HCT116 (cell line): ENCODE measurements at regions not wholly inside any gene's neighbourhood (a gene's known extent, or its start where the extent isn't known, plus 50 kb on each side); places are given as distances from the start of the nearest gene placed in this dataset.

Source experiments
- ATAC-seq: fragments of 200-7000 bp; cut with Tn5 transposase; 2 replicates; pipeline ENCODE4 v1.9.1; 2020; ENCODE audit warnings: mild to moderate bottlenecking, moderate library complexity
- BruUV-seq: library from RNA; stranded (reverse); fragments of 400-500 nt; replicated peaks from 2 replicates; lab custom pipeline; 2021; lab: Mats Ljungman, UMichigan
- CTCF ChIA-PET: fragments of 300-600 bp; sonication (Branson Sonifier 250); formaldehyde crosslinking; loops from one replicate; lab custom pipeline; 2021; ENCODE audit warnings: antibody characterized with exemption; lab: Charles Lee
- POLR2A ChIA-PET: fragments of 300-600, 350-600 bp; sonication (Branson Sonifier 250); formaldehyde crosslinking; loops from one replicate; lab custom pipeline; 2021; ENCODE audit warnings: antibody characterized with exemption; lab: Charles Lee
- RAD21 ChIA-PET, 2 experiments: fragments of 300-600 bp; sonication (Branson Sonifier 250); formaldehyde crosslinking; loops; one replicate each; lab custom pipeline; 2023; ENCODE audit warnings: low total read pairs in 2 of 2; ENCODE audit not compliant: uncharacterized antibody in 2 of 2, unreplicated experiment in 2 of 2, low non-redundant PET in 1 of 2; lab: Charles Lee
- DNase-seq: peaks from one replicate; pipeline ENCODE4 v3.0.0-alpha.2; 2010; ENCODE audit warnings: low read depth, low spot score
- H2AFZ ChIP-seq: fragments of 200-600 bp; shearing (Covaris generic), sonication (generic); 2 replicates; pipeline ENCODE4 v1.6.1; 2017; ENCODE audit warnings: low read depth, mixed run types, mixed read lengths, antibody characterized with exemption, low read length; ENCODE audit not compliant: poor library complexity, severe bottlenecking
- H3K27ac ChIP-seq: 2 replicates; pipeline ENCODE4 v1.5.1; 2012; ENCODE audit warnings: low read depth, low read length
- H3K27me3 ChIP-seq: fragments of 200-600 bp; sonication (generic); 2 replicates; pipeline ENCODE4 v1.6.1; 2016; ENCODE audit warnings: mixed run types, low read length, mixed read lengths; ENCODE audit not compliant: insufficient read depth
- H3K36me3 ChIP-seq, 2 experiments: fragments of 200-500 bp in 1 of 2; fragments of 200-600 bp in 1 of 2; sonication (Bioruptor generic) in 1 of 2; sonication (generic) in 1 of 2; 2 replicates each; pipeline versions ENCODE4 v1.5.1 to v1.6.1; 2014 to 2016; ENCODE audit warnings: low read length in 2 of 2, inconsistent platforms in 1 of 2, mixed read lengths in 1 of 2, mixed run types in 1 of 2; ENCODE audit not compliant: insufficient read depth in 2 of 2, control insufficient read depth in 1 of 2
- H3K4me1 ChIP-seq, 2 experiments: fragments of 200-600 bp in 1 of 2; sonication (generic) in 1 of 2; 2 replicates each; pipeline versions ENCODE4 v1.5.1 to v1.6.1; 2012 to 2017; ENCODE audit warnings: low read length in 2 of 2, inconsistent platforms in 1 of 2, mild to moderate bottlenecking in 1 of 2, mixed read lengths in 1 of 2, mixed run types in 1 of 2, moderate library complexity in 1 of 2; ENCODE audit not compliant: insufficient read depth in 2 of 2, control insufficient read depth in 1 of 2
- H3K4me2 ChIP-seq: fragments of 200-600 bp; sonication (generic); 2 replicates; pipeline ENCODE4 v1.6.1; 2017; ENCODE audit warnings: mixed run types, low read length, mixed read lengths
- H3K4me3 ChIP-seq, 2 experiments: fragments of 200-600 bp in 1 of 2; sonication (generic) in 1 of 2; replicated peaks in 1 of 2; 2 replicates each; pipeline ENCODE4 v1.5.1; 2011 to 2016; ENCODE audit warnings: low read length in 2 of 2, control low read depth in 1 of 2, low read depth in 1 of 2, mild to moderate bottlenecking in 1 of 2, mixed read lengths in 1 of 2, mixed run types in 1 of 2
- H3K79me2 ChIP-seq: fragments of 200-600 bp; sonication (generic); 2 replicates; pipeline ENCODE4 v1.6.1; 2017; ENCODE audit warnings: mild to moderate bottlenecking, mixed run types, low read length, moderate library complexity, mixed read lengths; ENCODE audit not compliant: insufficient read depth
- H3K9ac ChIP-seq: fragments of 200-600 bp; sonication (generic); 2 replicates; pipeline ENCODE4 v1.6.1; 2016; ENCODE audit warnings: low read length, mixed read lengths
- H3K9me2 ChIP-seq: fragments of 200-600 bp; sonication (generic), shearing (Covaris generic); 2 replicates; pipeline ENCODE4 v1.6.1; 2017; ENCODE audit warnings: mixed run types, mild to moderate bottlenecking, moderate library complexity; ENCODE audit not compliant: insufficient read depth
- H3K9me3 ChIP-seq, 2 experiments: fragments of 200-500 bp in 1 of 2; fragments of 200-600 bp in 1 of 2; sonication (Bioruptor generic) in 1 of 2; sonication (generic) in 1 of 2; 2 replicates each; pipeline ENCODE4 v1.6.1; 2014 to 2017; ENCODE audit warnings: low read length in 2 of 2, mixed read lengths in 2 of 2, inconsistent platforms in 1 of 2, low read depth in 1 of 2, mild to moderate bottlenecking in 1 of 2, mixed run types in 1 of 2, moderate library complexity in 1 of 2; ENCODE audit not compliant: control insufficient read depth in 1 of 2, insufficient read depth in 1 of 2
- H4K20me1 ChIP-seq: fragments of 200-600 bp; sonication (generic), shearing (Covaris generic); 2 replicates; pipeline ENCODE4 v1.6.1; 2017; ENCODE audit warnings: mixed run types, mild to moderate bottlenecking, moderate library complexity; ENCODE audit not compliant: insufficient read depth
- ATF3 ChIP-seq: IDR thresholded peaks from 2 replicates; pipeline ENCODE4 v1.6.1; 2012
- CEBPB ChIP-seq: IDR thresholded peaks from 2 replicates; pipeline ENCODE4 v1.6.1; 2012; ENCODE audit warnings: low read depth
- EZH2 ChIP-seq: fragments of 200-600 bp; sonication (generic); IDR thresholded peaks from 2 replicates; pipeline ENCODE4 v1.6.1; 2017; ENCODE audit warnings: antibody characterized with exemption, mixed run types
- MAX ChIP-seq: IDR thresholded peaks from 2 replicates; pipeline ENCODE4 v1.6.1; 2012
- POLR2AphosphoS5 ChIP-seq: IDR thresholded peaks from 2 replicates; pipeline ENCODE4 v1.6.1; 2011; ENCODE audit warnings: mild to moderate bottlenecking, low read depth, low read length, moderate library complexity
- REST ChIP-seq: IDR thresholded peaks from 2 replicates; pipeline ENCODE4 v1.6.1; 2012; ENCODE audit warnings: low read depth
- SIN3A ChIP-seq: IDR thresholded peaks from 2 replicates; pipeline ENCODE4 v1.6.1; 2012; ENCODE audit warnings: low read depth
- SP1 ChIP-seq: IDR thresholded peaks from 2 replicates; pipeline ENCODE4 v1.6.1; 2012; ENCODE audit warnings: low read depth
- SRF ChIP-seq: IDR thresholded peaks from 2 replicates; pipeline ENCODE4 v1.6.1; 2012; ENCODE audit warnings: low read depth
- YY1 ChIP-seq: IDR thresholded peaks from 2 replicates; pipeline ENCODE4 v1.6.1; 2011; ENCODE audit warnings: low read length, low read depth, moderate library complexity, mild to moderate bottlenecking; ENCODE audit not compliant: insufficient replicate concordance; ENCODE audit errors: extremely low read depth
- ZBTB33 ChIP-seq: IDR thresholded peaks from 2 replicates; pipeline ENCODE4 v1.6.1; 2011; ENCODE audit warnings: mild to moderate bottlenecking, low read length, moderate library complexity; ENCODE audit not compliant: insufficient replicate concordance; ENCODE audit errors: extremely low read depth
- ZNF274 ChIP-seq: fragments of 200-500 bp; sonication (Bioruptor generic); IDR thresholded peaks from 2 replicates; pipeline ENCODE4 v1.6.1; 2014; ENCODE audit warnings: mild to moderate bottlenecking, low read depth, low read length, inconsistent platforms
- intact Hi-C: fragments of 100-400 bp; cut with micrococcal nuclease; formaldehyde crosslinking; loops from 2 replicates; pipeline ENCODE4 v1.10.0; 2022

GRCh38 chr4:177220376-177220775 lies 89.3 kb upstream of the NEIL3 start:
- H3K4me3 ChIP-seq = no peak overlapping the region
- no peak overlapping the region for H3K9ac ChIP-seq
- ATAC-seq = no peak
- no peak overlapping the region for H3K27ac ChIP-seq
- H3K36me3 ChIP-seq = no peaks in the 10 kb centered on the region
- no peaks in the 10 kb centered on the region for H3K27me3 ChIP-seq
- H3K79me2 ChIP-seq = no peaks in the 10 kb centered on the region
- ChIA-PET CTCF (no interaction called here), POLR2A (no interaction called here), RAD21 (no interaction called here)
- no peaks in the 10 kb centered on the region for H3K4me1 ChIP-seq
- intact Hi-C loops = no loop called here
- DNase-seq = no peak
- H3K9me2 ChIP-seq = 0 out of 2 replicates have a peak, but pooled peaks cover 4% of the 10 kb centered on the region
- no peaks in the 10 kb centered on the region for H3K9me3 ChIP-seq
- no peaks in the 10 kb centered on the region for H4K20me1 ChIP-seq
- no TSS peak for BruUV-seq
- TF ChIP-seq SRF = no peak
- TF ChIP-seq CEBPB = no peak
- H3K4me2 ChIP-seq = no peak overlapping the region
- no peak overlapping the region for H2AFZ ChIP-seq

- 0 out of 2 replicates have a peak, but pooled peaks cover 4% of the 10 kb centered on the region for H3K9me2 ChIP-seq
- H2AFZ ChIP-seq = no peak overlapping the region
- POLR2A ChIA-PET = no interaction called here
- RAD21 ChIA-PET = no interaction called here
- H3K27ac ChIP-seq = no peak overlapping the region
- ATAC-seq = no peak
- H4K20me1 ChIP-seq = no peaks in the 10 kb centered on the region
- H3K9me3 ChIP-seq = no peaks in the 10 kb centered on the region
- H3K4me3 ChIP-seq = no peak overlapping the region
- intact Hi-C loops = no loop called here
- no peak for TF ChIP-seq ATF3
- no peak for TF ChIP-seq ZBTB33
- no peak for TF ChIP-seq SRF
- no peak for TF ChIP-seq REST
- TF ChIP-seq SP1 = no peak
- no peak for TF ChIP-seq EZH2
- no peak for TF ChIP-seq POLR2AphosphoS5
- TF ChIP-seq ZNF274 = no peak
- TF ChIP-seq YY1 = no peak
- TF ChIP-seq MAX = no peak
- no peak for TF ChIP-seq CEBPB
- no peak for TF ChIP-seq SIN3A
- no peak overlapping the region for H3K4me2 ChIP-seq
- DNase-seq = no peak
- CTCF ChIA-PET = no interaction called here
- H3K79me2 ChIP-seq = no peaks in the 10 kb centered on the region
- no peaks in the 10 kb centered on the region for H3K27me3 ChIP-seq
- H3K4me1 ChIP-seq = no peaks in the 10 kb centered on the region
- no peak overlapping the region for H3K9ac ChIP-seq
- BruUV-seq = no TSS peak
- H3K36me3 ChIP-seq = no peaks in the 10 kb centered on the region
Measured at GRCh38 chr4:177222781-177223180, 86.9 kb upstream of the NEIL3 start.
